DOHH2 (cell line): ENCODE measurements at regions not wholly inside any gene's neighbourhood (a gene's known extent, or its start where the extent isn't known, plus 50 kb on each side); places are given as distances from the start of the nearest gene placed in this dataset.

Experiments used
- CTCF ChIP-seq: fragments of 200-600 bp; sonication (generic); IDR thresholded peaks from one replicate; pipeline ENCODE4 v1.5.1; 2014; ENCODE audit warnings: antibody characterized with exemption, mild to moderate bottlenecking, low read depth, low read length; ENCODE audit not compliant: poor library complexity, severe bottlenecking
- EZH2phosphoT487 ChIP-seq: fragments of 200-600 bp; sonication (generic); IDR thresholded peaks from 2 replicates; pipeline ENCODE4 v1.6.1; 2017; ENCODE audit warnings: borderline replicate concordance, mild to moderate bottlenecking, antibody characterized with exemption, low read length, moderate library complexity, mixed read lengths

- no peak for TF ChIP-seq CTCF
- TF ChIP-seq EZH2phosphoT487 = no peak
Measured at GRCh38 chr5:3323144-3323543, 272.5 kb upstream of the IRX1 start.
